ENCODE measurements at regions not wholly inside any gene's neighbourhood (a gene's known extent, or its start where the extent isn't known, plus 50 kb on each side); places are given as distances from the start of the nearest gene placed in this dataset.

GRCh38 chr13:56189439-56189838 lies 951.3 kb upstream of the PRR20A start:
- Histone ChIP-seq H3K9me3 (ENCODE audit: control insufficient read depth in 4 of 4, insufficient read depth in 3 of 4, low read length in 3 of 4) (peaks cover 0 to 3% (median 0%) of the 10 kb centered on the region in 4 donors), H3K27me3 (ENCODE audit: control insufficient read depth in 3 of 3, insufficient read depth in 3 of 3, low read length in 2 of 3) (no peaks in the 10 kb centered on the region), H3K36me3 (ENCODE audit: control insufficient read depth in 4 of 4, insufficient read depth in 4 of 4, low read length in 4 of 4) (no peaks in the 10 kb centered on the region), H3K9ac (ENCODE audit: insufficient read depth in 1 of 2, low read length in 2 of 2) (no peak overlapping the region), H3K4me3 (no peak overlapping the region), H3K4me1 (ENCODE audit: control insufficient read depth in 5 of 5, insufficient read depth in 5 of 5, low read length in 5 of 5) (peaks cover 0 to 4% (median 0%) of the 10 kb centered on the region in 5 donors), H3K27ac (ENCODE audit: low read depth in 1 of 2, low read length in 1 of 2) (no peak overlapping the region)
- WGBS, 2 donors = 67 to 78% methylated on average over 1 of the region's 1 CpG
- TF ChIP-seq CTCF (IDR thresholded peaks at IDR 0.05; ENCODE audit: control extremely low read depth, extremely low read depth) = no peak
- ATAC-seq (ENCODE audit: insufficient read depth, low FRiP score) = no peak
- DNase-seq = peak; percentile 58 to 86 (median 76)

- H3K27ac ChIP-seq (ENCODE audit: low read depth in 1 of 2, low read length in 1 of 2) = no peak overlapping the region
- H3K4me1 ChIP-seq (ENCODE audit: control insufficient read depth in 5 of 5, insufficient read depth in 5 of 5, low read length in 5 of 5) = peaks cover 0 to 4% (median 0%) of the 10 kb centered on the region in 5 donors
- no peak for TF ChIP-seq CTCF (IDR thresholded peaks at IDR 0.05; ENCODE audit: control extremely low read depth, extremely low read depth)
- peaks cover 0 to 3% (median 0%) of the 10 kb centered on the region in 4 donors for H3K9me3 ChIP-seq (ENCODE audit: control insufficient read depth in 4 of 4, insufficient read depth in 3 of 4, low read length in 3 of 4)
- H3K27me3 ChIP-seq (ENCODE audit: control insufficient read depth in 3 of 3, insufficient read depth in 3 of 3, low read length in 2 of 3) = no peaks in the 10 kb centered on the region
- no peak overlapping the region for H3K9ac ChIP-seq (ENCODE audit: insufficient read depth in 1 of 2, low read length in 2 of 2)
- H3K36me3 ChIP-seq (ENCODE audit: control insufficient read depth in 4 of 4, insufficient read depth in 4 of 4, low read length in 4 of 4) = no peaks in the 10 kb centered on the region
- no peak overlapping the region for H3K4me3 ChIP-seq
- ATAC-seq (ENCODE audit: insufficient read depth, low FRiP score) (no peak), DNase-seq (no peak)
- WGBS, 2 donors = 69 to 80% methylated on average over 5 of the region's 5 CpGs
Observed at GRCh38 chr13:56189978-56190377, 950.7 kb upstream of the PRR20A start.

GRCh38 chr13:56198350-56198749 lies 942.4 kb upstream of the PRR20A start:
- 65 to 68% methylated on average over 1 of the region's 1 CpG for WGBS, 2 donors
- H3K27ac ChIP-seq (ENCODE audit: low read depth in 1 of 2, low read length in 1 of 2) = no peak overlapping the region

More at GRCh38 chr13:56198350-56198749, 942.4 kb upstream of the PRR20A start:
- Histone ChIP-seq H3K9ac (ENCODE audit: insufficient read depth in 1 of 2, low read length in 2 of 2) (no peak overlapping the region), H3K27me3 (ENCODE audit: control insufficient read depth in 3 of 3, insufficient read depth in 3 of 3, low read length in 2 of 3) (no peaks in the 10 kb centered on the region), H3K36me3 (ENCODE audit: control insufficient read depth in 4 of 4, insufficient read depth in 4 of 4, low read length in 4 of 4) (no peaks in the 10 kb centered on the region), H3K9me3 (ENCODE audit: control insufficient read depth in 4 of 4, insufficient read depth in 3 of 4, low read length in 3 of 4) (no peaks in the 10 kb centered on the region), H3K4me1 (ENCODE audit: control insufficient read depth in 5 of 5, insufficient read depth in 5 of 5, low read length in 5 of 5) (no peaks in the 10 kb centered on the region), H3K4me3 (no peak overlapping the region)
- no peak for TF ChIP-seq CTCF (IDR thresholded peaks at IDR 0.05; ENCODE audit: control extremely low read depth, extremely low read depth)
- DNase-seq (no peak), ATAC-seq (ENCODE audit: insufficient read depth, low FRiP score) (no peak)

Data from lung (tissue), 11 donors.